ENCODE measurements at regions not wholly inside any gene's neighbourhood (a gene's known extent, or its start where the extent isn't known, plus 50 kb on each side); places are given as distances from the start of the nearest gene placed in this dataset.

DNA sequence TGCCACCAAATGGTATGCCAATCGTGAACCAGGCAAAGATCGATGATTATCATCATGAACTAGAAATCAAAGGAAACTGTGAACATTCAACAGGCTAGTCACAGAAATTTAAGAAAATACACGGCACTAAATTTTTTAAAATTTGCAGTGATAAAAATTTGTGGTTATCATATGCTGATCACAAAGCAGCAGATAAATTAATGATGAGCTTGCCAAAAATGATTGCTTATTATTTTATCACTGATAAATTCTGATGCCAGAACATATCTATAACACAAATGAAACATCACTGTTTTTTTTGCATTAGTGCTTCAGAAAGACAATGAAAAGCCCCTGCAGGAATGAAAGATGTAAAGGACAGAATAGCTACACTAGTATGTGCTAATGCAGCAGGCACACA, 1413.2 kb upstream of the MAP3K7 start:
- TF ChIP-seq, protein P1, sequence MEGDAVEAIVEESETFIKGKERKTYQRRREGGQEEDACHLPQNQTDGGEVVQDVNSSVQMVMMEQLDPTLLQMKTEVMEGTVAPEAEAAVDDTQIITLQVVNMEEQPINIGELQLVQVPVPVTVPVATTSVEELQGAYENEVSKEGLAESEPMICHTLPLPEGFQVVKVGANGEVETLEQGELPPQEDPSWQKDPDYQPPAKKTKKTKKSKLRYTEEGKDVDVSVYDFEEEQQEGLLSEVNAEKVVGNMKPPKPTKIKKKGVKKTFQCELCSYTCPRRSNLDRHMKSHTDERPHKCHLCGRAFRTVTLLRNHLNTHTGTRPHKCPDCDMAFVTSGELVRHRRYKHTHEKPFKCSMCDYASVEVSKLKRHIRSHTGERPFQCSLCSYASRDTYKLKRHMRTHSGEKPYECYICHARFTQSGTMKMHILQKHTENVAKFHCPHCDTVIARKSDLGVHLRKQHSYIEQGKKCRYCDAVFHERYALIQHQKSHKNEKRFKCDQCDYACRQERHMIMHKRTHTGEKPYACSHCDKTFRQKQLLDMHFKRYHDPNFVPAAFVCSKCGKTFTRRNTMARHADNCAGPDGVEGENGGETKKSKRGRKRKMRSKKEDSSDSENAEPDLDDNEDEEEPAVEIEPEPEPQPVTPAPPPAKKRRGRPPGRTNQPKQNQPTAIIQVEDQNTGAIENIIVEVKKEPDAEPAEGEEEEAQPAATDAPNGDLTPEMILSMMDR (IDR thresholded peaks at IDR 0.05; ENCODE audit: insufficient read depth, low read length, poor library complexity, severe bottlenecking) = no peak
- H3K4me3 ChIP-seq (replicated peaks; ENCODE audit: low read depth, low read length) = no peak overlapping the region
- H3K27me3 ChIP-seq (replicated peaks; ENCODE audit: control insufficient read depth, insufficient read depth, low read length) = no peaks in the 10 kb centered on the region
- no peak for DNase-seq (ENCODE audit: extremely low read depth, insufficient read length)
- H3K36me3 ChIP-seq (ENCODE audit: control insufficient read depth, insufficient read depth, low read length) = no peaks in the 10 kb centered on the region

DNA sequence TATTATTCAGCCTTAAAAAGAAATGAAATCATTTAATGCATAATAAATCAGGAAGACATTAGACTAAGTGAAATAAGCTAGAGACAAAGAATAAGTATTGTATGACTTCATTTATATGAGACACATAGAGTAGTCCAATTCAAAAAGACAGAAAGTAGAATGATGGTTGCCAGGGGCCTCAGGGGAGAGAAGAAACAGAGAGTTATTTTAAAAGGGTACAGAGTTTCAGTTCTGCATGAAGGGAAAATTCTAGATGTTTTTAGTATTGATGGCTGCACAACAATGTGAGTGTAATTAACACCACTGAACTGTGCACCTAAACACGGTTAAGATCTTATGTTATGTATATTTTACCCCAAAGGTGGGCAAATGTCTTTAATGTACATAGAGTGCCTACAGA, 1407.9 kb upstream of the MAP3K7 start:
- H3K36me3 ChIP-seq (ENCODE audit: control insufficient read depth, insufficient read depth, low read length) = no peaks in the 10 kb centered on the region

DNA sequence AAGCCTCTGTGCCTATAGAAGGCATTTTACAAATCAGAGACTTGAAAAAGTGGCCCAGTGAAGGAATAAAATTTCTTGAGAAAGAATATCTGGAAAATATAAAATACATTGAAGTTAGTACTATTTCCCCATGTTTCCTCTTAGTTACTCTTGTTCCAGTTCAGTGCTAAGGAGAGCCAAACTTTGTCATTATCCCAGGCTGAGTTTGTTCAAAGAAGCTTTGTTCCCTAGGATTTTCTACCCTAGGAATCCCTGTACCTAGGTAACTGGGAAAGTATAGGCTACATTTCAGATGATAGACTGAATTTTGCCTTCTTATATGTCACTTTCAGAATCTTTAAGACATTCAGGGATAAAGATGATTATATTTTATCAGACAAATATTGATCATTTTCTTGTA, 1395.7 kb upstream of the MAP3K7 start:
- H3K36me3 ChIP-seq (ENCODE audit: control insufficient read depth, insufficient read depth, low read length) = no peaks in the 10 kb centered on the region
- H3K27me3 ChIP-seq (replicated peaks; ENCODE audit: control insufficient read depth, insufficient read depth, low read length) = no peaks in the 10 kb centered on the region
- TF ChIP-seq, protein P1 (IDR thresholded peaks at IDR 0.05; ENCODE audit: insufficient read depth, low read length, poor library complexity, severe bottlenecking) = no peak
- no peak overlapping the region for H3K4me3 ChIP-seq (replicated peaks; ENCODE audit: low read depth, low read length)
- no peak for DNase-seq (ENCODE audit: extremely low read depth, insufficient read length)

More for the DNA sequence above, 1407.9 kb upstream of the MAP3K7 start:
- Histone ChIP-seq H3K4me3 (replicated peaks; ENCODE audit: low read depth, low read length) (no peak overlapping the region), H3K27me3 (replicated peaks; ENCODE audit: control insufficient read depth, insufficient read depth, low read length) (no peaks in the 10 kb centered on the region)
- no peak for DNase-seq (ENCODE audit: extremely low read depth, insufficient read length)
- TF ChIP-seq, protein P1 (IDR thresholded peaks at IDR 0.05; ENCODE audit: insufficient read depth, low read length, poor library complexity, severe bottlenecking) = no peak

DNA sequence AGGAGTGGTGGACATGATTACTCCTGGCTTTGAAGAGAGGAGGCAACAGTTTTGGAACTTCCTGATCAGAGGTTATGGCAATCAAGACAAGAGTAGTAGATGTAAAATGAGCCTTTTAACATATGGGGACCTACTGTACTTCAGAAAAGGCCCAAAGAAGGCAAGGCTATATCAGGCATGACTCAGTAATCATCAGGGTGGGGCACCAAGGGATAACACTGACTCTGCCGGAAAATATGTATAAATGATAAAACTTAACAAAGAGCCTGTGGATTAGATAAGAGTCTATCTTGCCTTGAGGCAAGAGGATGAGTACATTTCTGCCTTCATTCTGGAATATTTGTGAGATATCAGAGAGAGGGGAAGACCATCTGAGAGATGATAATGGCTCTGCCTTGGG, 1389.9 kb upstream of the MAP3K7 start:
- DNase-seq (ENCODE audit: extremely low read depth, insufficient read length) = no peak
- Histone ChIP-seq H3K36me3 (ENCODE audit: control insufficient read depth, insufficient read depth, low read length) (no peaks in the 10 kb centered on the region), H3K27me3 (replicated peaks; ENCODE audit: control insufficient read depth, insufficient read depth, low read length) (no peaks in the 10 kb centered on the region), H3K4me3 (replicated peaks; ENCODE audit: low read depth, low read length) (no peak overlapping the region)
- TF ChIP-seq, protein P1 (IDR thresholded peaks at IDR 0.05; ENCODE audit: insufficient read depth, low read length, poor library complexity, severe bottlenecking) = no peak

DNA sequence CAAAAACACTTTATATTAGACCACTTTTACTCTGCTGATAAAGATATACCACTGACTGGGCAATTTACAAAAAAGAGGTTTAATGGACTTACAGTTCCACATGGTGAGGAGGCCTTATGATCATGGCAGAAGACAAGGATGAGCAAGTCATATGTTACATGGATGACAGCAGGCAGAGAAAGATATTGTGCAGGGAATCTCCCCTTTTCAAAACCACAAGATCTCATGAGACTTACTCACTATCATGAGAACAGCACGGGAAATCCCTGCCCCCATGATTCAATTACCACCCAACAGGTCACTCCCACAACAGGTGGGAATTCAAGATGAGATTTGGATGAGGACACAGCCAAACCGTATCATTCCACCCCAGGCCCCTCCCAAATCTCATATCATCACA, 1383.8 kb upstream of the MAP3K7 start:
- Histone ChIP-seq H3K4me3 (replicated peaks; ENCODE audit: low read depth, low read length) (no peak overlapping the region), H3K36me3 (ENCODE audit: control insufficient read depth, insufficient read depth, low read length) (no peaks in the 10 kb centered on the region), H3K27me3 (replicated peaks; ENCODE audit: control insufficient read depth, insufficient read depth, low read length) (no peaks in the 10 kb centered on the region)
- no peak for DNase-seq (ENCODE audit: extremely low read depth, insufficient read length)
- TF ChIP-seq, protein P1 (IDR thresholded peaks at IDR 0.05; ENCODE audit: insufficient read depth, low read length, poor library complexity, severe bottlenecking) = no peak

DNA sequence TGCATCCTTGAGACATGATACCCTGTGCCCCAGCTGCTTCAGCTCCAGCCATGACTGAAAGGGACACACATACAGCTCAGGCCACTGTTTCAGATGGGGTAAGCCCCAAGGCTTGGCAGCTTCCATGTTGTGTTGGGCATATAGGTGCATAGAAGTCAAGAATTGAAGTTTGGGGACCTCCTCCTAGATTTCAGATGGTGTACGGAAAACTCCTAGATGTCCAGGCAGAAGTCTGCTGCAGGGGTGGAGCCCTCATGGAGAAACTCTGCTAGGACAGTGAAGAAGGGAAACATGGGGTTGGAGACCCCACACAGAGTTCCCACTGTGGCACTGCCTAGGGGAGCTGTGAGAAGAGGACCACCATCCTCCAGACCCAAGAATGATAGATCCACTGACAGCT, 1379.0 kb upstream of the MAP3K7 start:
- TF ChIP-seq, protein P1 (IDR thresholded peaks at IDR 0.05; ENCODE audit: insufficient read depth, low read length, poor library complexity, severe bottlenecking) = no peak
- Histone ChIP-seq H3K27me3 (replicated peaks; ENCODE audit: control insufficient read depth, insufficient read depth, low read length) (no peaks in the 10 kb centered on the region), H3K36me3 (ENCODE audit: control insufficient read depth, insufficient read depth, low read length) (no peaks in the 10 kb centered on the region), H3K4me3 (replicated peaks; ENCODE audit: low read depth, low read length) (no peak overlapping the region)
- DNase-seq (ENCODE audit: extremely low read depth, insufficient read length) = no peak
